Fibroblast of lung (primary cell): ENCODE measurements at regions not wholly inside any gene's neighbourhood (a gene's known extent, or its start where the extent isn't known, plus 50 kb on each side); places are given as distances from the start of the nearest gene placed in this dataset.
"Not testable (repeated sequence)": the region's sequence is repeated elsewhere in the genome, so short reads cannot be mapped to it uniquely, and the experiment has no call there.

Experiments used
- DNase-seq, 2 donors: peaks; one replicate each; pipeline versions ENCODE4 v3.0.0 to v3.0.0-alpha.2; 2010; ENCODE audit warnings: low read depth in 2 of 2
- H2AFZ ChIP-seq: 2 replicates; pipeline ENCODE4 v1.5.1; 2012; ENCODE audit warnings: low read length, control low read depth, inconsistent platforms
- H3K27ac ChIP-seq: 2 replicates; pipeline ENCODE4 v1.5.1; 2011; ENCODE audit warnings: low read length, control low read depth; ENCODE audit not compliant: insufficient read depth
- H3K27me3 ChIP-seq: 2 replicates; pipeline ENCODE4 v1.5.1; 2011; ENCODE audit warnings: mild to moderate bottlenecking, low read length; ENCODE audit not compliant: control insufficient read depth, insufficient read depth
- H3K36me3 ChIP-seq: 2 replicates; pipeline ENCODE4 v1.5.1; 2011; ENCODE audit warnings: low read length; ENCODE audit not compliant: control insufficient read depth, insufficient read depth
- H3K4me1 ChIP-seq: 2 replicates; pipeline ENCODE4 v1.5.1; 2011; ENCODE audit warnings: low read length; ENCODE audit not compliant: control insufficient read depth, insufficient read depth; ENCODE audit errors: extremely low read depth
- H3K4me2 ChIP-seq: 2 replicates; pipeline ENCODE4 v1.5.1; 2011; ENCODE audit warnings: low read length, control low read depth; ENCODE audit not compliant: insufficient read depth; ENCODE audit errors: extremely low read depth
- H3K4me3 ChIP-seq, 4 experiments: fragments of 200-600 bp in 1 of 4; sonication (generic) in 1 of 4; replicated peaks in 1 of 4; 2 replicates each; pipeline ENCODE4 v1.5.1; 2011 to 2016; ENCODE audit warnings: low read length in 4 of 4, low read depth in 3 of 4, mild to moderate bottlenecking in 3 of 4, control low read depth in 2 of 4, inconsistent platforms in 1 of 4, mixed read lengths in 1 of 4; ENCODE audit not compliant: insufficient read depth in 1 of 4; ENCODE audit errors: control extremely low read depth in 1 of 4
- H3K79me2 ChIP-seq: 2 replicates; pipeline ENCODE4 v1.5.1; 2012; ENCODE audit warnings: mild to moderate bottlenecking, low read length, inconsistent platforms; ENCODE audit not compliant: control insufficient read depth, insufficient read depth
- H3K9ac ChIP-seq: 2 replicates; pipeline ENCODE4 v1.5.1; 2011; ENCODE audit warnings: mild to moderate bottlenecking, low read length, control low read depth; ENCODE audit not compliant: insufficient read depth
- H3K9me3 ChIP-seq: 2 replicates; pipeline ENCODE4 v1.5.1; 2012; ENCODE audit warnings: low read depth, low read length; ENCODE audit not compliant: control insufficient read depth, insufficient read depth
- H4K20me1 ChIP-seq: 2 replicates; pipeline ENCODE4 v1.5.1; 2011; ENCODE audit warnings: low read length; ENCODE audit not compliant: control insufficient read depth, insufficient read depth; ENCODE audit errors: extremely low read depth
- EZH2 ChIP-seq: IDR thresholded peaks from 2 replicates; pipeline ENCODE4 v1.5.1; 2012; ENCODE audit warnings: low read length, control low read depth, mild to moderate bottlenecking; ENCODE audit errors: missing control alignments
- TF ChIP-seq, protein P1 (sequence below), 2 donors: IDR thresholded peaks in 1 of 2; conservative IDR thresholded peaks in 1 of 2; 1 replicate in 1 of 2; 2 replicates in 1 of 2; pipeline ENCODE4 v1.5.1; 2011 to 2012; ENCODE audit warnings: low read length in 2 of 2, control low read depth in 1 of 2, inconsistent platforms in 1 of 2, low read depth in 1 of 2, mild to moderate bottlenecking in 1 of 2

DNA sequence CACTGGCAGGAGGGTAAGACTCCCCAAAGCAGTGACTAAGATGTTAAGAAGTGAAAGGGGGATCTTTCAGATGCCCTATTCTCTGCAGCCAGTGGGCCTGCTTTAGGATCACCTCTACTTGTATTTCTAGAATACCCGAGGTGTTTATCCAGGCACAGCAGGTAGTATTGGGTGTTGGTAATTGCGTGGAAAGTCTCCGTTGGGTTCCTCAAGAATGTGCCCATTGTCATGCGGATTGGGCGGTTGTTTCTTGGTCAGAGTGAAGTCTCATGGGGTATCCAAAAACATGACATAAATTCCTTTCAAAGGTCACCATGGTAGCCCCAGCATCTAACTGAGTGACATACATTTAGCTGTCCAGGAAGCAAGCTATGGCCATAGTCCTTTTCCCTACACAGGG, 308.8 kb downstream of the RPIA start:
- Histone ChIP-seq H3K9me3 (no peaks in the 10 kb centered on the region), H3K9ac (no peak overlapping the region), H3K27ac (no peak overlapping the region), H3K27me3 (no peaks in the 10 kb centered on the region), H4K20me1 (no peaks in the 10 kb centered on the region), H3K36me3 (no peaks in the 10 kb centered on the region), H3K4me3 (no peak overlapping the region), H3K4me2 (no peak overlapping the region), H3K79me2 (no peaks in the 10 kb centered on the region), H2AFZ (no peak overlapping the region), H3K4me1 (no peaks in the 10 kb centered on the region)
- TF ChIP-seq EZH2: no peak
- TF ChIP-seq, protein P1, sequence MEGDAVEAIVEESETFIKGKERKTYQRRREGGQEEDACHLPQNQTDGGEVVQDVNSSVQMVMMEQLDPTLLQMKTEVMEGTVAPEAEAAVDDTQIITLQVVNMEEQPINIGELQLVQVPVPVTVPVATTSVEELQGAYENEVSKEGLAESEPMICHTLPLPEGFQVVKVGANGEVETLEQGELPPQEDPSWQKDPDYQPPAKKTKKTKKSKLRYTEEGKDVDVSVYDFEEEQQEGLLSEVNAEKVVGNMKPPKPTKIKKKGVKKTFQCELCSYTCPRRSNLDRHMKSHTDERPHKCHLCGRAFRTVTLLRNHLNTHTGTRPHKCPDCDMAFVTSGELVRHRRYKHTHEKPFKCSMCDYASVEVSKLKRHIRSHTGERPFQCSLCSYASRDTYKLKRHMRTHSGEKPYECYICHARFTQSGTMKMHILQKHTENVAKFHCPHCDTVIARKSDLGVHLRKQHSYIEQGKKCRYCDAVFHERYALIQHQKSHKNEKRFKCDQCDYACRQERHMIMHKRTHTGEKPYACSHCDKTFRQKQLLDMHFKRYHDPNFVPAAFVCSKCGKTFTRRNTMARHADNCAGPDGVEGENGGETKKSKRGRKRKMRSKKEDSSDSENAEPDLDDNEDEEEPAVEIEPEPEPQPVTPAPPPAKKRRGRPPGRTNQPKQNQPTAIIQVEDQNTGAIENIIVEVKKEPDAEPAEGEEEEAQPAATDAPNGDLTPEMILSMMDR (conservative IDR thresholded peaks at IDR 0.05 in 1 of 2, IDR thresholded peaks at IDR 0.05 in 1 of 2; ENCODE audit: low read depth in 1 of 2, low read length in 2 of 2): no peak
- no peak for DNase-seq

DNA sequence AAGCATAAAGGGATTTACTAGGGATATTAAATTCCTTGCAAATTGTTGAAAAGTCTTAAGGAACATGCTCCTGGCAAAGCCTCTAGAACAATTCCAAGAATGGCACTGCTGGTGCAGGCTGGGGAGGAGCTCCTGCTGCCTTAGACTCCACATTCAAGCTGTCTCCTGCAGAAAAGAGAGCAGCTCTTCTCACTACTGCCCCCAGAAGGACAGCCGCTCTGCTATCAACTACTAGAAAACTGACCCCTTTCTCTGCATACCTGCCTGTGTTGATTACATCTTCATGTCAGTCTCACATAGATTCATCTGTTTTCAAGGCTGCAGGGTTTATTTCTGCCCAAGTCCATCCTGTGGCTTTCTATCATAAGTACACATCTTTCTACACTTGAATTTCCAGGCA, 312.8 kb downstream of the RPIA start:
- not testable (repeated sequence) for H2AFZ ChIP-seq, H3K4me1 ChIP-seq, H3K9me3 ChIP-seq, H3K27ac ChIP-seq, DNase-seq, H3K27me3 ChIP-seq, H3K9ac ChIP-seq, H3K36me3 ChIP-seq, H4K20me1 ChIP-seq, H3K4me3 ChIP-seq, H3K4me2 ChIP-seq, H3K79me2 ChIP-seq

GRCh38 chr2:89020566-89020965, 329.1 kb downstream of the RPIA start:
- not testable (repeated sequence) for H3K4me2 ChIP-seq, H3K9ac ChIP-seq, H3K79me2 ChIP-seq, H3K27ac ChIP-seq, H2AFZ ChIP-seq, H4K20me1 ChIP-seq, H3K27me3 ChIP-seq, H3K36me3 ChIP-seq, H3K4me3 ChIP-seq, H3K9me3 ChIP-seq, H3K4me1 ChIP-seq, DNase-seq

GRCh38 chr2:89026296-89026695, 334.8 kb downstream of the RPIA start:
- not testable (repeated sequence) for H4K20me1 ChIP-seq, H3K4me3 ChIP-seq, H3K4me2 ChIP-seq, H3K4me1 ChIP-seq, H3K9ac ChIP-seq, H2AFZ ChIP-seq, H3K27me3 ChIP-seq, H3K36me3 ChIP-seq, DNase-seq, H3K9me3 ChIP-seq, H3K79me2 ChIP-seq, H3K27ac ChIP-seq

DNA sequence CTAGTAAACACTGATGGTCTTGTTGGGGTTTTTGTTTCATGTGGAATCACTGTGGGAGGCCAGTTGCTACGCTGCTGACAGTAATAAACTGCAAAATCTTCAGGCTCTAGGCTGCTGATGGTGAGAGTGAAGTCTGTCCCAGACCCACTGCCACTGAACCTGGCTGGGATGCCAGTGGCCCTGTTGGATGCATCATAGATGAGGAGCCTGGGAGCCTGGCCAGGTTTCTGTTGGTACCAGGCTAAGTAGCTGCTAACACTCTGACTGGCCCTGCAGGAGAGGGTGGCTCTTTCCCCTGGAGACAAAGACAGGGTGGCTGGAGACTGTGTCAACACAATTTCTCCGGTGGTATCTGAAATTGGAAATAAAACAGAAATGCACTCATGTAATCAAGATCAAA, 335.6 kb downstream of the RPIA start:
- not testable (repeated sequence) for H2AFZ ChIP-seq, H3K9ac ChIP-seq, H3K27ac ChIP-seq, H3K27me3 ChIP-seq, DNase-seq, H4K20me1 ChIP-seq, H3K9me3 ChIP-seq, H3K4me1 ChIP-seq, H3K36me3 ChIP-seq, H3K79me2 ChIP-seq, H3K4me2 ChIP-seq, H3K4me3 ChIP-seq

- DNase-seq, H3K27me3 ChIP-seq: not testable (repeated sequence)
Observed at GRCh38 chr2:89027536-89027935, 336.1 kb downstream of the RPIA start.

More at GRCh38 chr2:89027536-89027935, 336.1 kb downstream of the RPIA start:
- not testable (repeated sequence) for H3K27ac ChIP-seq, H3K9ac ChIP-seq, H3K36me3 ChIP-seq, H3K9me3 ChIP-seq, H4K20me1 ChIP-seq, H3K4me2 ChIP-seq, H3K79me2 ChIP-seq, H3K4me1 ChIP-seq, H2AFZ ChIP-seq, H3K4me3 ChIP-seq
